HL-60 (cell line): ENCODE measurements at regions not wholly inside any gene's neighbourhood (a gene's known extent, or its start where the extent isn't known, plus 50 kb on each side); places are given as distances from the start of the nearest gene placed in this dataset.

Source experiments
- GABPA ChIP-seq: IDR thresholded peaks from 2 replicates; pipeline ENCODE4 v1.6.1; 2012; ENCODE audit warnings: low read depth
- TF ChIP-seq, protein P1 (sequence below): IDR thresholded peaks from one replicate; pipeline ENCODE4 v1.5.1; 2011; ENCODE audit warnings: low read length, control low read depth, inconsistent platforms; ENCODE audit not compliant: insufficient read depth

DNA sequence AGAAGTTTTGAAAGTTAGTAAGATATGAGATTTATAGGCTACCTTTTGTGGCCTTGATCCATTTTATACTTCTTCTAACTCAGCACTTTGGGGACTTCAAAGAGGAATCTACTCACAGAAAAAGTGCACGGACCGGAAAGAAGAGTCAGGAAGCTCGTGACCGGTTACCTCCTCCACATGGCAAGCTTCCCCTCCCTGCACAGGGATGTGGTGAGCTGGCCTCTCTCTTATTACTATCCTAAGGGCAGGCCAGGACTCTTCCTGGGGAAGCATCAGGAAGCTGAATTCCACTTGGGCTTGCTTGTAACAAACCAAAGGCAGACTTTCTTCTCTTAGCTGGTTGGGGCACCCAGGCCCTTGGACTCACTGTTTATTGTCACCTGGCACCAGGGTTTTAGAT lies 170.8 kb upstream of the GLI3 start:
- TF ChIP-seq, protein P1, sequence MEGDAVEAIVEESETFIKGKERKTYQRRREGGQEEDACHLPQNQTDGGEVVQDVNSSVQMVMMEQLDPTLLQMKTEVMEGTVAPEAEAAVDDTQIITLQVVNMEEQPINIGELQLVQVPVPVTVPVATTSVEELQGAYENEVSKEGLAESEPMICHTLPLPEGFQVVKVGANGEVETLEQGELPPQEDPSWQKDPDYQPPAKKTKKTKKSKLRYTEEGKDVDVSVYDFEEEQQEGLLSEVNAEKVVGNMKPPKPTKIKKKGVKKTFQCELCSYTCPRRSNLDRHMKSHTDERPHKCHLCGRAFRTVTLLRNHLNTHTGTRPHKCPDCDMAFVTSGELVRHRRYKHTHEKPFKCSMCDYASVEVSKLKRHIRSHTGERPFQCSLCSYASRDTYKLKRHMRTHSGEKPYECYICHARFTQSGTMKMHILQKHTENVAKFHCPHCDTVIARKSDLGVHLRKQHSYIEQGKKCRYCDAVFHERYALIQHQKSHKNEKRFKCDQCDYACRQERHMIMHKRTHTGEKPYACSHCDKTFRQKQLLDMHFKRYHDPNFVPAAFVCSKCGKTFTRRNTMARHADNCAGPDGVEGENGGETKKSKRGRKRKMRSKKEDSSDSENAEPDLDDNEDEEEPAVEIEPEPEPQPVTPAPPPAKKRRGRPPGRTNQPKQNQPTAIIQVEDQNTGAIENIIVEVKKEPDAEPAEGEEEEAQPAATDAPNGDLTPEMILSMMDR, result no peak
- no peak for TF ChIP-seq GABPA
